Vagina (tissue), 2 donors: ENCODE measurements at regions not wholly inside any gene's neighbourhood (a gene's known extent, or its start where the extent isn't known, plus 50 kb on each side); places are given as distances from the start of the nearest gene placed in this dataset.

Experiments used
- POLR2A ChIP-seq, 2 donors: fragments of 450-650 bp; IDR thresholded peaks; one replicate each; pipeline ENCODE4 v1.6.1; 2017; ENCODE audit warnings: antibody characterized with exemption in 2 of 2, mild to moderate bottlenecking in 2 of 2, moderate library complexity in 2 of 2
- POLR2AphosphoS5 ChIP-seq, 2 donors: sonication (generic); formaldehyde crosslinking; IDR thresholded peaks; one replicate each; pipeline ENCODE4 v1.9.0; 2017; ENCODE audit warnings: antibody characterized with exemption in 2 of 2, mild to moderate bottlenecking in 2 of 2, low read depth in 1 of 2; ENCODE audit not compliant: insufficient read depth in 1 of 2
- TF ChIP-seq, protein P1 (sequence below), 3 experiments: fragments of 450-650 bp in 2 of 3; fragments of 200-600 bp in 1 of 3; sonication (generic) in 1 of 3; IDR thresholded peaks; one replicate each; pipeline ENCODE4 v1.5.1; 2017 to 2019; ENCODE audit warnings: antibody characterized with exemption in 3 of 3, mild to moderate bottlenecking in 2 of 3, moderate library complexity in 2 of 3

DNA sequence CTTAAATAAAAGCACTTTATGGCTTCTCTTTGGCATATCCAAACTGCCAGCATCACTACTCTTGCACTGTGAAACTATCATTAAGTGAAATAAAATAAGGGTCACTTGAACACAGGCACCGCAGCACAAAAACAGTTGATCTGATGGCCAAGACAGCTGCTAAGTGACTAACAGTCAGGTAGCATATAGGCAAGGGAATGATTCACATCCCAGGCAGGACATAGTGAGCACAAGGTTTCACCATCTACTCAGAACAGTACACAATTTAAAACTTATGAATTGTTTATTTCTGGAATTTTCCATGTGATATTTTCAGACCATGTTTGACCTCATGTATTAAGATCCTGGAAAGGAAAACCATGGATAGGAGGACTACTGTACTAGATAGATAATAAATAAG, 214.2 kb downstream of the MREG start:
- TF ChIP-seq POLR2A (IDR thresholded peaks at IDR 0.05) = no peak
- TF ChIP-seq, protein P1, sequence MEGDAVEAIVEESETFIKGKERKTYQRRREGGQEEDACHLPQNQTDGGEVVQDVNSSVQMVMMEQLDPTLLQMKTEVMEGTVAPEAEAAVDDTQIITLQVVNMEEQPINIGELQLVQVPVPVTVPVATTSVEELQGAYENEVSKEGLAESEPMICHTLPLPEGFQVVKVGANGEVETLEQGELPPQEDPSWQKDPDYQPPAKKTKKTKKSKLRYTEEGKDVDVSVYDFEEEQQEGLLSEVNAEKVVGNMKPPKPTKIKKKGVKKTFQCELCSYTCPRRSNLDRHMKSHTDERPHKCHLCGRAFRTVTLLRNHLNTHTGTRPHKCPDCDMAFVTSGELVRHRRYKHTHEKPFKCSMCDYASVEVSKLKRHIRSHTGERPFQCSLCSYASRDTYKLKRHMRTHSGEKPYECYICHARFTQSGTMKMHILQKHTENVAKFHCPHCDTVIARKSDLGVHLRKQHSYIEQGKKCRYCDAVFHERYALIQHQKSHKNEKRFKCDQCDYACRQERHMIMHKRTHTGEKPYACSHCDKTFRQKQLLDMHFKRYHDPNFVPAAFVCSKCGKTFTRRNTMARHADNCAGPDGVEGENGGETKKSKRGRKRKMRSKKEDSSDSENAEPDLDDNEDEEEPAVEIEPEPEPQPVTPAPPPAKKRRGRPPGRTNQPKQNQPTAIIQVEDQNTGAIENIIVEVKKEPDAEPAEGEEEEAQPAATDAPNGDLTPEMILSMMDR (IDR thresholded peaks at IDR 0.05) = no peak
- TF ChIP-seq POLR2AphosphoS5 (IDR thresholded peaks at IDR 0.05; ENCODE audit: insufficient read depth in 1 of 2, low read depth in 1 of 2) = no peak
